ENCODE measurements at regions not wholly inside any gene's neighbourhood (a gene's known extent, or its start where the extent isn't known, plus 50 kb on each side); places are given as distances from the start of the nearest gene placed in this dataset.

GRCh38 chr19:30879736-30880135 is 469.5 kb downstream of the TSHZ3 start:
- TF ChIP-seq CTCF (conservative IDR thresholded peaks at IDR 0.05 in 1 of 2, IDR thresholded peaks at IDR 0.05 in 1 of 2; ENCODE audit: extremely low read depth in 1 of 2, insufficient read depth in 1 of 2, low read depth in 1 of 2, low read length in 2 of 2) (no peak), EZH2 (IDR thresholded peaks at IDR 0.05; ENCODE audit: borderline replicate concordance, low read length) (no peak)

All from mammary epithelial cell (primary cell).